Breast epithelium (tissue), 3 donors: ENCODE measurements at regions not wholly inside any gene's neighbourhood (a gene's known extent, or its start where the extent isn't known, plus 50 kb on each side); places are given as distances from the start of the nearest gene placed in this dataset.

Experiments
- CTCF ChIP-seq, 3 donors: fragments of 450-650 bp; IDR thresholded peaks; one replicate each; pipeline ENCODE4 v1.5.1; 2016 to 2017; ENCODE audit warnings: antibody characterized with exemption in 3 of 3, mild to moderate bottlenecking in 3 of 3, moderate library complexity in 3 of 3
- POLR2A ChIP-seq: fragments of 450-650 bp; IDR thresholded peaks from one replicate; pipeline ENCODE4 v1.6.1; 2016; ENCODE audit warnings: antibody characterized with exemption, mild to moderate bottlenecking, moderate library complexity
- POLR2AphosphoS5 ChIP-seq, 3 donors: sonication (generic); formaldehyde crosslinking; IDR thresholded peaks; one replicate each; pipeline ENCODE4 v1.6.1; 2017; ENCODE audit warnings: antibody characterized with exemption in 3 of 3

GRCh38 chr9:96131825-96132224 lies 170.2 kb downstream of the HSD17B3 start:
- TF ChIP-seq CTCF (IDR thresholded peaks at IDR 0.05) (no peak), POLR2A (no peak), POLR2AphosphoS5 (IDR thresholded peaks at IDR 0.05) (no peak)
